ENCODE measurements at regions not wholly inside any gene's neighbourhood (a gene's known extent, or its start where the extent isn't known, plus 50 kb on each side); places are given as distances from the start of the nearest gene placed in this dataset.

- no peak overlapping the region for H3K4me3 ChIP-seq (ENCODE audit: low read depth, low read length)
- no peak for TF ChIP-seq CTCF (IDR thresholded peaks at IDR 0.05; ENCODE audit: low read depth, low read length, missing control alignments)
- DNase-seq (ENCODE audit: low read depth), result no peak
Observed at GRCh38 chr4:13762130-13762529, 134.6 kb upstream of the BOD1L1 start.

GRCh38 chr4:13763707-13764106 lies 136.2 kb upstream of the BOD1L1 start:
- no peak overlapping the region for H3K4me3 ChIP-seq (ENCODE audit: low read depth, low read length)
- no peak for TF ChIP-seq CTCF (IDR thresholded peaks at IDR 0.05; ENCODE audit: low read depth, low read length, missing control alignments)
- DNase-seq (ENCODE audit: low read depth), result no peak

- TF ChIP-seq CTCF (IDR thresholded peaks at IDR 0.05; ENCODE audit: low read depth, low read length, missing control alignments), result no peak
- H3K4me3 ChIP-seq (ENCODE audit: low read depth, low read length), result no peak overlapping the region
- DNase-seq (ENCODE audit: low read depth), result no peak
Observed at GRCh38 chr4:13765539-13765938, 138.0 kb upstream of the BOD1L1 start.

- H3K4me3 ChIP-seq (ENCODE audit: low read depth, low read length), result no peak overlapping the region
- TF ChIP-seq CTCF (IDR thresholded peaks at IDR 0.05; ENCODE audit: low read depth, low read length, missing control alignments), result no peak
- DNase-seq (ENCODE audit: low read depth), result no peak
Observed at GRCh38 chr4:13766761-13767540, 139.4 kb upstream of the BOD1L1 start.

GRCh38 chr4:13777341-13777740 lies 149.8 kb upstream of the BOD1L1 start:
- no peak for DNase-seq (ENCODE audit: low read depth)
- H3K4me3 ChIP-seq (ENCODE audit: low read depth, low read length), result no peak overlapping the region
- TF ChIP-seq CTCF (IDR thresholded peaks at IDR 0.05; ENCODE audit: low read depth, low read length, missing control alignments), result no peak

- no peak for TF ChIP-seq CTCF (IDR thresholded peaks at IDR 0.05; ENCODE audit: low read depth, low read length, missing control alignments)
- no peak overlapping the region for H3K4me3 ChIP-seq (ENCODE audit: low read depth, low read length)
- no peak for DNase-seq (ENCODE audit: low read depth)
Observed at GRCh38 chr4:13778367-13778766, 150.8 kb upstream of the BOD1L1 start.

- H3K4me3 ChIP-seq (ENCODE audit: low read depth, low read length), result no peak overlapping the region
- TF ChIP-seq CTCF (IDR thresholded peaks at IDR 0.05; ENCODE audit: low read depth, low read length, missing control alignments), result no peak
- DNase-seq (ENCODE audit: low read depth), result no peak
Observed at GRCh38 chr4:13782231-13782630, 154.7 kb upstream of the BOD1L1 start.

Data from GM12864 (cell line).